GM12873 (cell line): ENCODE measurements at regions not wholly inside any gene's neighbourhood (a gene's known extent, or its start where the extent isn't known, plus 50 kb on each side); places are given as distances from the start of the nearest gene placed in this dataset.

Source experiments
- CTCF ChIP-seq: IDR thresholded peaks from 2 replicates; pipeline ENCODE4 v1.5.1; 2012; ENCODE audit warnings: low read depth, mild to moderate bottlenecking, moderate library complexity, low read length, control low read depth; ENCODE audit not compliant: insufficient read depth; ENCODE audit errors: missing control alignments

- TF ChIP-seq CTCF = no peak
Observed at GRCh38 chr6:142685852-142686506, 259.0 kb downstream of the HIVEP2 start.

- no peak for TF ChIP-seq CTCF
Observed at GRCh38 chr6:142686507-142686887, 258.5 kb downstream of the HIVEP2 start.

- TF ChIP-seq CTCF = peak; percentile 86
Observed at GRCh38 chr6:142692942-142693341, 252.0 kb downstream of the HIVEP2 start.

GRCh38 chr6:142693441-142693840 lies 251.5 kb downstream of the HIVEP2 start:
- TF ChIP-seq CTCF = no peak

- no peak for TF ChIP-seq CTCF
Observed at GRCh38 chr6:142694054-142694453, 250.9 kb downstream of the HIVEP2 start.

- TF ChIP-seq CTCF = no peak
Observed at GRCh38 chr6:142695016-142695415, 250.0 kb downstream of the HIVEP2 start.

GRCh38 chr6:142696123-142697000 lies 248.6 kb downstream of the HIVEP2 start:
- TF ChIP-seq CTCF = no peak
